H1 (cell line): ENCODE measurements at regions not wholly inside any gene's neighbourhood (a gene's known extent, or its start where the extent isn't known, plus 50 kb on each side); places are given as distances from the start of the nearest gene placed in this dataset.

Experiments
- CTCF ChIA-PET: fragments of 300-600 bp; sonication (Branson Sonifier 250); formaldehyde crosslinking; loops from one replicate; lab custom pipeline; 2021; ENCODE audit not compliant: partially characterized antibody; lab: Charles Lee
- POLR2A ChIA-PET: fragments of 300-600 bp; sonication (Branson Sonifier 250); formaldehyde crosslinking; loops from one replicate; lab custom pipeline; 2021; ENCODE audit warnings: inconsistent platforms; ENCODE audit not compliant: partially characterized antibody; lab: Charles Lee
- DNase-seq, 2 experiments: peaks; one replicate each; pipeline versions ENCODE4 v3.0.0 to v3.0.0-alpha.2; 2010 to 2022; ENCODE audit warnings: low spot score in 2 of 2, low read depth in 1 of 2, mixed read lengths in 1 of 2
- FAIRE-seq: peaks from 2 replicates; lab custom pipeline; 2011; peaks lifted over from hg19 to GRCh38; lab: Jason Lieb, UNC
- H2AFZ ChIP-seq: 2 replicates; pipeline ENCODE4 v1.8.1; 2012; ENCODE audit warnings: low read length, inconsistent platforms
- H2AK5ac ChIP-seq: 2 replicates; pipeline ENCODE4 v1.6.1; 2013; ENCODE audit warnings: low read depth, low read length
- H2BK120ac ChIP-seq: replicated peaks from 2 replicates; pipeline ENCODE3; 2013; ENCODE audit warnings: low read depth, low read length, inconsistent platforms
- H2BK12ac ChIP-seq: 2 replicates; pipeline ENCODE4 v1.6.1; 2013; ENCODE audit warnings: low read depth, low read length
- H2BK15ac ChIP-seq: 2 replicates; pipeline ENCODE4 v1.6.1; 2013; ENCODE audit warnings: low read length
- H2BK20ac ChIP-seq: 2 replicates; pipeline ENCODE4 v1.6.1; 2013; ENCODE audit warnings: low read length
- H2BK5ac ChIP-seq: 2 replicates; pipeline ENCODE4 v1.6.1; 2013; ENCODE audit warnings: low read depth, low read length
- H3K14ac ChIP-seq: 2 replicates; pipeline ENCODE4 v1.6.1; 2013; ENCODE audit warnings: inconsistent platforms; ENCODE audit not compliant: insufficient read length
- H3K18ac ChIP-seq: 2 replicates; pipeline ENCODE4 v1.6.1; 2013; ENCODE audit warnings: low read length; ENCODE audit errors: extremely low read depth
- H3K23ac ChIP-seq: 2 replicates; pipeline ENCODE4 v1.6.1; 2013; ENCODE audit warnings: inconsistent platforms; ENCODE audit not compliant: insufficient read length
- H3K23me2 ChIP-seq: 2 replicates; pipeline ENCODE4 v1.6.1; 2013; ENCODE audit warnings: low read depth, low read length
- H3K27ac ChIP-seq: 2 replicates; pipeline ENCODE4 v1.6.1; 2011; ENCODE audit warnings: low read depth, low read length, inconsistent platforms
- H3K27me3 ChIP-seq, 4 experiments: replicated peaks in 1 of 4; 1 replicate in 1 of 4; 2 replicates in 3 of 4; pipeline versions ENCODE4 v1.6.1 to v1.8.1; 2011 to 2013; ENCODE audit warnings: low read length in 3 of 4, mild to moderate bottlenecking in 3 of 4, inconsistent platforms in 2 of 4, mixed read lengths in 2 of 4, moderate library complexity in 1 of 4; ENCODE audit not compliant: control insufficient read depth in 3 of 4, insufficient read depth in 3 of 4; ENCODE audit errors: extremely low read depth in 1 of 4
- H3K36me3 ChIP-seq, 4 experiments: 2 replicates each; pipeline versions ENCODE4 v1.6.1 to v1.8.1; 2011 to 2013; ENCODE audit warnings: mild to moderate bottlenecking in 4 of 4, low read length in 3 of 4, moderate library complexity in 2 of 4, control low read depth in 1 of 4, inconsistent platforms in 1 of 4; ENCODE audit not compliant: insufficient read depth in 4 of 4, control insufficient read depth in 2 of 4
- H3K4ac ChIP-seq: replicated peaks from 2 replicates; pipeline ENCODE3; 2013; ENCODE audit warnings: low read length, low read depth, mixed read lengths, inconsistent platforms; ENCODE audit not compliant: insufficient read length
- H3K4me1 ChIP-seq, 4 experiments: replicated peaks in 1 of 4; 1 replicate in 1 of 4; 2 replicates in 3 of 4; pipeline versions ENCODE4 v1.6.1 to v1.8.1; 2011 to 2013; ENCODE audit warnings: low read length in 3 of 4, inconsistent platforms in 2 of 4, mixed read lengths in 1 of 4; ENCODE audit not compliant: insufficient read depth in 4 of 4, control insufficient read depth in 3 of 4
- H3K4me2 ChIP-seq, 2 experiments: 2 replicates each; pipeline versions ENCODE4 v1.6.1 to v1.8.1; 2011 to 2013; ENCODE audit warnings: low read depth in 2 of 2, low read length in 2 of 2, control low read depth in 1 of 2, inconsistent platforms in 1 of 2, mild to moderate bottlenecking in 1 of 2; ENCODE audit not compliant: insufficient read depth in 1 of 2
- H3K4me3 ChIP-seq, 4 experiments: fragments of 200-600, 300-600 bp in 1 of 4; sonication (generic), shearing (Covaris generic), sonication (Bioruptor Twin) in 1 of 4; 2 replicates each; pipeline versions ENCODE4 v1.5.1 to v1.8.1; 2011 to 2016; ENCODE audit warnings: low read length in 4 of 4, low read depth in 3 of 4, control low read depth in 2 of 4, inconsistent platforms in 2 of 4, mild to moderate bottlenecking in 2 of 4, mixed read lengths in 1 of 4, moderate library complexity in 1 of 4; ENCODE audit not compliant: insufficient read depth in 2 of 4; ENCODE audit errors: extremely low read depth in 1 of 4
- H3K56ac ChIP-seq: replicated peaks from 2 replicates; pipeline ENCODE3; 2013; ENCODE audit warnings: low read depth, mild to moderate bottlenecking, mixed read lengths, low read length, inconsistent platforms; ENCODE audit not compliant: insufficient read length
- H3K79me1 ChIP-seq: 2 replicates; pipeline ENCODE4 v1.6.1; 2013; ENCODE audit warnings: low read depth, low read length, control low read depth
- H3K79me2 ChIP-seq, 2 experiments: 2 replicates each; pipeline versions ENCODE4 v1.6.1 to v1.8.1; 2012 to 2013; ENCODE audit warnings: low read length in 2 of 2, mild to moderate bottlenecking in 2 of 2, inconsistent platforms in 1 of 2; ENCODE audit not compliant: insufficient read depth in 2 of 2, control insufficient read depth in 1 of 2
- H3K9ac ChIP-seq, 4 experiments: replicated peaks in 1 of 4; 1 replicate in 1 of 4; 2 replicates in 3 of 4; pipeline versions ENCODE4 v1.6.1 to v1.8.1; 2011 to 2013; ENCODE audit warnings: low read depth in 3 of 4, low read length in 3 of 4, control low read depth in 2 of 4, mild to moderate bottlenecking in 2 of 4, moderate library complexity in 2 of 4, inconsistent platforms in 1 of 4; ENCODE audit errors: extremely low read depth in 1 of 4
- H3K9me3 ChIP-seq, 2 experiments: 2 replicates each; pipeline versions ENCODE4 v1.6.1 to v1.8.1; 2012 to 2013; ENCODE audit warnings: mild to moderate bottlenecking in 2 of 2, moderate library complexity in 2 of 2, control low read depth in 1 of 2, inconsistent platforms in 1 of 2, low read depth in 1 of 2, low read length in 1 of 2, mixed read lengths in 1 of 2; ENCODE audit not compliant: insufficient read depth in 2 of 2
- H4K20me1 ChIP-seq, 2 experiments: replicated peaks in 1 of 2; 2 replicates each; pipeline versions ENCODE3 to v1.8.1; 2011 to 2013; ENCODE audit warnings: inconsistent platforms in 2 of 2, low read length in 2 of 2, mild to moderate bottlenecking in 1 of 2; ENCODE audit not compliant: insufficient read depth in 2 of 2, control insufficient read depth in 1 of 2
- H4K5ac ChIP-seq: 2 replicates; pipeline ENCODE4 v1.6.1; 2013; ENCODE audit warnings: low read length, low read depth, mixed read lengths, inconsistent platforms; ENCODE audit not compliant: insufficient read length
- H4K8ac ChIP-seq: 2 replicates; pipeline ENCODE4 v1.8.0; 2013; ENCODE audit warnings: mild to moderate bottlenecking, moderate library complexity, low read length, inconsistent platforms; ENCODE audit not compliant: insufficient read depth; ENCODE audit errors: extremely low read depth
- H4K91ac ChIP-seq: replicated peaks from 2 replicates; pipeline ENCODE3; 2013; ENCODE audit warnings: low read length, mixed read lengths, inconsistent platforms; ENCODE audit not compliant: insufficient read length
- CHD2 ChIP-seq: IDR thresholded peaks from 2 replicates; pipeline ENCODE4 v1.6.1; 2012; ENCODE audit warnings: low read length, improper control_type of control experiment
- EZH2 ChIP-seq: fragments of 200-600 bp; sonication (generic); IDR thresholded peaks from 2 replicates; pipeline ENCODE4 v1.7.1; 2012; ENCODE audit warnings: low read depth, mild to moderate bottlenecking, moderate library complexity, low read length, inconsistent platforms; ENCODE audit not compliant: severe bottlenecking
- JUN ChIP-seq: IDR thresholded peaks from 2 replicates; pipeline ENCODE4 v1.6.1; 2011; ENCODE audit warnings: low read depth, mild to moderate bottlenecking, improper control_type of control experiment, low read length
- MAX ChIP-seq: IDR thresholded peaks from 2 replicates; pipeline ENCODE4 v1.6.1; 2012; ENCODE audit warnings: inconsistent platforms
- RXRA ChIP-seq: IDR thresholded peaks from 2 replicates; pipeline ENCODE4 v1.6.1; 2011; ENCODE audit warnings: low read depth, mild to moderate bottlenecking, low read length, moderate library complexity; ENCODE audit not compliant: insufficient read depth
- SIX5 ChIP-seq: IDR thresholded peaks from 2 replicates; pipeline ENCODE4 v1.6.1; 2011; ENCODE audit warnings: mild to moderate bottlenecking, low read depth, low read length
- WGBS, 2 experiments: shearing (Covaris generic) in 1 of 2; methylation state at CpG; one replicate each; pipeline versions ENCODE4 v1.1.6 to v1.1.7; 2013 to 2015; ENCODE audit warnings: low lambda C conversion rate in 2 of 2, mixed read lengths in 2 of 2, inconsistent platforms in 1 of 2, low coverage in 1 of 2, missing lambda C conversion rate in 1 of 2; ENCODE audit not compliant: insufficient replicate concordance in 2 of 2, insufficient coverage in 1 of 2, insufficient read length in 1 of 2; ENCODE audit errors: extremely low coverage in 1 of 2, missing lambda C conversion rate in 1 of 2; 5-methylcytosine and 5-hydroxymethylcytosine counted together

- ChIA-PET POLR2A (no interaction called here), CTCF (no interaction called here)
- Histone ChIP-seq H3K27ac (no peak overlapping the region), H4K8ac (no peak overlapping the region), H3K18ac (no peak overlapping the region), H2BK120ac (no peak overlapping the region), H2BK15ac (no peak overlapping the region), H3K79me1 (no peaks in the 10 kb centered on the region), H3K23ac (no peak overlapping the region), H2BK5ac (no peak overlapping the region), H3K36me3 (no peaks in the 10 kb centered on the region), H3K14ac (no peak overlapping the region), H3K27me3 (peaks cover 26 to 42% (median 34%) of the 10 kb centered on the region in 4 experiments), H3K4me1 (peaks cover 0 to 2% (median 0%) of the 10 kb centered on the region in 4 experiments; a peak in 2 of 7 replicates), H2AFZ (no peak overlapping the region), H3K9me3 (peaks cover 0 to 2% of the 10 kb centered on the region in 2 experiments; a peak in 2 of 4 replicates), H2BK12ac (no peak overlapping the region), H4K20me1 (peaks cover 0 to 2% of the 10 kb centered on the region in 2 experiments)
- FAIRE-seq = no peak
- no peak for DNase-seq
- TF ChIP-seq CHD2 (no peak), RXRA (no peak), JUN (no peak), SIX5 (no peak), EZH2 (no peak), MAX (no peak)
- TF ChIP-seq, all 59 proteins: peak for 0
- Histone ChIP-seq H4K5ac (no peak overlapping the region), H4K91ac (no peak overlapping the region), H3K4me3 (no peak overlapping the region), H3K56ac (no peak overlapping the region), H3K4ac (no peak overlapping the region), H2BK20ac (no peak overlapping the region), H3K9ac (no peak overlapping the region), H3K79me2 (no peaks in the 10 kb centered on the region), H2AK5ac (no peak overlapping the region), H3K4me2 (no peak overlapping the region), H3K23me2 (no peaks in the 10 kb centered on the region)
- WGBS, 2 experiments = 88% methylated on average over 2 of the region's 2 CpGs; no CpG with 5 or more reads in 1 of the 2 experiments
Measured at GRCh38 chr10:89975071-89975470, 273.7 kb downstream of the KIF20B start.
